ENCODE measurements at regions not wholly inside any gene's neighbourhood (a gene's known extent, or its start where the extent isn't known, plus 50 kb on each side); places are given as distances from the start of the nearest gene placed in this dataset.

DNA sequence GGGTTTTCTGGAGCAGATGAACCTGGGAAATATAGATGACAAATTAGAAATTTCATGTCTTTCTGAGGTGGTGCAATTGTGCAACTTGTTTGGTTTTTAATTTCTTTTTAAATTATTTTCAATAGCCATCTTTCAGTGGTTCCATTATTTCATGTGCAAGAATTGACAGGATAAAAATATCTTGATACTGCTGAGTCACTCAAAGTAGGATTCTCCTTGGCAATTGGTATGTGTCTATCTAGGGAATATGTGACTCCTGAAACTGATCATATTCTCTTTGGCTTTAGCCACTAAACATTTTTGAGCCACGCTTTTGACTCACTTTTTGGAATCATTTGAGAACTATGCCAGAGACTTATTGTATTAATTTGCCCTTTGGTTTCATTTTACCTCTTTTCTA is 331.5 kb downstream of the KCNA4 start:
- intact Hi-C loops (cut with micrococcal nuclease), result no loop called here
- no peaks in the 10 kb centered on the region for H3K36me3 Mint-ChIP-seq (ENCODE audit: low read depth)

GRCh38 chr11:29682856-29683255 is 334.0 kb downstream of the KCNA4 start:
- CTCF ChIA-PET, result no interaction called here
- Mint-ChIP-seq H3K27me3 (no peaks in the 10 kb centered on the region), H3K36me3 (ENCODE audit: low read depth) (no peaks in the 10 kb centered on the region), H3K4me3 (no peak overlapping the region), H3K9me3 (peaks cover 4% of the 10 kb centered on the region), H3K4me1 (ENCODE audit: low read depth) (no peaks in the 10 kb centered on the region), H3K27ac (no peak overlapping the region)
- ATAC-seq (no peak), DNase-seq (no peak)
- TF ChIP-seq CTCF (IDR thresholded peaks at IDR 0.05), result no peak
- intact Hi-C loops (cut with micrococcal nuclease), result no loop called here
- POLR2A ChIA-PET, result no interaction called here

More for the DNA sequence above, 331.5 kb downstream of the KCNA4 start:
- peaks cover 3% of the 10 kb centered on the region for H3K9me3 Mint-ChIP-seq
- TF ChIP-seq CTCF (IDR thresholded peaks at IDR 0.05), result no peak
- no peak overlapping the region for H3K4me3 Mint-ChIP-seq
- CTCF ChIA-PET, result no interaction called here
- POLR2A ChIA-PET, result no interaction called here
- H3K27me3 Mint-ChIP-seq, result no peaks in the 10 kb centered on the region
- ATAC-seq (no peak), DNase-seq (no peak)
- H3K27ac Mint-ChIP-seq, result no peak overlapping the region
- H3K4me1 Mint-ChIP-seq (ENCODE audit: low read depth), result no peaks in the 10 kb centered on the region

DNA sequence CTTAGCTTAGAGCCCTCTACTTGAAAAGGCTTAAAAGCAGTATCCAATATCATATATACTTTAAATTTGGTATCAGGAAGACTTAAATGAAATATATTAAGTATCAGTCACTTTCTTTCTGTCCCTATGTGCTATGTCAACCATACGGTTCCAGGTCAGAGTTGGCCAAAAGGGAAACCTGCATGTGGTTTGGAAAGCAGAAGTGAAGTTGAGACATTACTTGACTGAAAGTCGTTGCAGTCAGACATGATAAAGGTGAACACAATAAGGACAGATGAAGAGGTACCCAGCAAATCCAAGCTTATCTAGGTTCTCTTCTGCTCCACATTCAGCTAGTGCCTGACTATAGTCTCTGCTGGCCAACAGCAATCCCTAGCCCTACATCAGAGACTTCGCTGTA is 336.8 kb downstream of the KCNA4 start:
- no peaks in the 10 kb centered on the region for H3K4me1 Mint-ChIP-seq (ENCODE audit: low read depth)
- H3K27ac Mint-ChIP-seq, result no peak overlapping the region
- DNase-seq (no peak), ATAC-seq (no peak)
- CTCF ChIA-PET, result no interaction called here
- H3K4me3 Mint-ChIP-seq, result no peak overlapping the region
- no peaks in the 10 kb centered on the region for H3K36me3 Mint-ChIP-seq (ENCODE audit: low read depth)
- intact Hi-C loops (cut with micrococcal nuclease), result no loop called here
- peaks cover 3% of the 10 kb centered on the region for H3K9me3 Mint-ChIP-seq
- no peak for TF ChIP-seq CTCF (IDR thresholded peaks at IDR 0.05)
- no peaks in the 10 kb centered on the region for H3K27me3 Mint-ChIP-seq
- POLR2A ChIA-PET, result no interaction called here

DNA sequence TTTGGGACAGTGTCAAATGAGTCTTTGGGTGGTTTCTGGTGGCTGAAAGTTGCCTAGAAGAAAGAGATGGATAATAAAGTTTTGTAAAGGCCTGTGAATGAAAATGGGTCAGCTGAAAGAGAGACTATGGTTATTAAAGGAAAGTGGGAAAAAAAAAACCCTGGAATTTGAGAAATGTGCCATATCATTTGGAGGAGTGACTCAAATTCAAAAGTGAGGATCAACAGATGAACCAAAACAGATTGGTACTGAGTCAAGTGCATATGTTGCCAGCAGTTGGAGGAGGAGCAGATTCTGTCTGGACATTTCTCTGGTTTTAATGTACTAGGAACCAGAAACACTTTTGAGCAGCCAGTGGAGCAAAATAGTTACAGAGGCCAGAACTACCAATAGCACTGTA is 339.8 kb downstream of the KCNA4 start:
- DNase-seq (no peak), ATAC-seq (no peak)
- ChIA-PET CTCF (no interaction called here), POLR2A (no interaction called here)
- H3K4me3 Mint-ChIP-seq, result no peak overlapping the region
- H3K27me3 Mint-ChIP-seq, result no peaks in the 10 kb centered on the region
- no peaks in the 10 kb centered on the region for H3K4me1 Mint-ChIP-seq (ENCODE audit: low read depth)
- H3K9me3 Mint-ChIP-seq, result peaks cover 7% of the 10 kb centered on the region
- no peak for TF ChIP-seq CTCF (IDR thresholded peaks at IDR 0.05)
- H3K36me3 Mint-ChIP-seq (ENCODE audit: low read depth), result no peaks in the 10 kb centered on the region
- H3K27ac Mint-ChIP-seq, result no peak overlapping the region
- intact Hi-C loops (cut with micrococcal nuclease), result no loop called here

DNA sequence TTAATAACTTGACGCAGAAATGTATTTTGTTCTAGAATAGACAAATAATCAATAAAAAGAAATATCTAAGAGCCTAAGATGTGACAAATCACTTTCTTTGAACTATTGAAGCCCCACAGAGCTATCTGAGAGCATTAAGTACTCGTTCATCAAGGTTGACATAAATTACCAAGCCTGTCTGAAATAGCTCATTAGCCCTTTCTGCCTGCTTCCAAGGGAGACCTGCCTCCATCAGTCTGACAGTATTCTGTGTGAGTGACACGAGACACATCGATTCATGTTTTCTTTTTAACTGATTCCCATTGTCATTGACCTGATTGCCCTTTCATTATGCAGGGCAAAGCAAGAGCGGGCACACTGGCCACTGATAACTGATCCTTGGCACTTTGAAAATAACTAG is 347.5 kb downstream of the KCNA4 start:
- ChIA-PET CTCF (no interaction called here), POLR2A (no interaction called here)
- DNase-seq (no peak), ATAC-seq (no peak)
- peaks cover 20% of the 10 kb centered on the region for H3K9me3 Mint-ChIP-seq
- H3K4me1 Mint-ChIP-seq (ENCODE audit: low read depth), result no peaks in the 10 kb centered on the region
- no peak overlapping the region for H3K27ac Mint-ChIP-seq
- no peaks in the 10 kb centered on the region for H3K36me3 Mint-ChIP-seq (ENCODE audit: low read depth)
- intact Hi-C loops (cut with micrococcal nuclease), result no loop called here
- TF ChIP-seq CTCF (IDR thresholded peaks at IDR 0.05), result no peak
- H3K4me3 Mint-ChIP-seq, result no peak overlapping the region
- H3K27me3 Mint-ChIP-seq, result no peaks in the 10 kb centered on the region

Measured in activated CD8-positive, alpha-beta T cell treated with anti-CD3 and anti-CD28 coated beads for 36 hours (primary cell).